OCI-LY1 (cell line): ENCODE measurements at regions not wholly inside any gene's neighbourhood (a gene's known extent, or its start where the extent isn't known, plus 50 kb on each side); places are given as distances from the start of the nearest gene placed in this dataset.

Experiments
- EZH2 ChIP-seq: fragments of 200-600 bp; sonication (generic), shearing (Covaris generic); IDR thresholded peaks from 2 replicates; pipeline ENCODE4 v1.8.0; 2017; ENCODE audit warnings: borderline replicate concordance, mixed run types, mild to moderate bottlenecking, antibody characterized with exemption, low read length, moderate library complexity, mixed read lengths
- TF ChIP-seq, protein P1 (sequence below): fragments of 200-600 bp; sonication (generic), shearing (Covaris generic); IDR thresholded peaks from 2 replicates; pipeline ENCODE4 v1.5.1; 2017; ENCODE audit warnings: mild to moderate bottlenecking, antibody characterized with exemption, low read length, moderate library complexity, mixed read lengths

GRCh38 chr18:57855551-57855950 is 52.4 kb upstream of the ATP8B1 start:
- TF ChIP-seq, protein P1, sequence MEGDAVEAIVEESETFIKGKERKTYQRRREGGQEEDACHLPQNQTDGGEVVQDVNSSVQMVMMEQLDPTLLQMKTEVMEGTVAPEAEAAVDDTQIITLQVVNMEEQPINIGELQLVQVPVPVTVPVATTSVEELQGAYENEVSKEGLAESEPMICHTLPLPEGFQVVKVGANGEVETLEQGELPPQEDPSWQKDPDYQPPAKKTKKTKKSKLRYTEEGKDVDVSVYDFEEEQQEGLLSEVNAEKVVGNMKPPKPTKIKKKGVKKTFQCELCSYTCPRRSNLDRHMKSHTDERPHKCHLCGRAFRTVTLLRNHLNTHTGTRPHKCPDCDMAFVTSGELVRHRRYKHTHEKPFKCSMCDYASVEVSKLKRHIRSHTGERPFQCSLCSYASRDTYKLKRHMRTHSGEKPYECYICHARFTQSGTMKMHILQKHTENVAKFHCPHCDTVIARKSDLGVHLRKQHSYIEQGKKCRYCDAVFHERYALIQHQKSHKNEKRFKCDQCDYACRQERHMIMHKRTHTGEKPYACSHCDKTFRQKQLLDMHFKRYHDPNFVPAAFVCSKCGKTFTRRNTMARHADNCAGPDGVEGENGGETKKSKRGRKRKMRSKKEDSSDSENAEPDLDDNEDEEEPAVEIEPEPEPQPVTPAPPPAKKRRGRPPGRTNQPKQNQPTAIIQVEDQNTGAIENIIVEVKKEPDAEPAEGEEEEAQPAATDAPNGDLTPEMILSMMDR: no peak
- TF ChIP-seq EZH2: no peak
